NB4 (cell line): ENCODE measurements at regions not wholly inside any gene's neighbourhood (a gene's known extent, or its start where the extent isn't known, plus 50 kb on each side); places are given as distances from the start of the nearest gene placed in this dataset.

Source experiments
- CTCF ChIP-seq: IDR thresholded peaks from one replicate; pipeline ENCODE4 v1.5.1; 2012; ENCODE audit warnings: low read depth, low read length
- MAX ChIP-seq: IDR thresholded peaks from 2 replicates; pipeline ENCODE4 v1.6.1; 2011; ENCODE audit warnings: low read depth, low read length
- POLR2A ChIP-seq: IDR thresholded peaks from 2 replicates; pipeline ENCODE4 v1.6.1; 2011; ENCODE audit warnings: mild to moderate bottlenecking; ENCODE audit not compliant: insufficient read length; ENCODE audit errors: extremely low read depth

- TF ChIP-seq POLR2A (no peak), CTCF (no peak), MAX (no peak)
Observed at GRCh38 chr11:26030399-26030798, 301.5 kb upstream of the ANO3 start.
